Thyroid gland (tissue), 4 donors: ENCODE measurements at regions not wholly inside any gene's neighbourhood (a gene's known extent, or its start where the extent isn't known, plus 50 kb on each side); places are given as distances from the start of the nearest gene placed in this dataset.

Experiments
- DNase-seq, 2 donors: peaks; one replicate each; pipeline ENCODE4 v3.0.0-alpha.2; 2019
- H3K27ac ChIP-seq, 3 donors: fragments of 200-600 bp; sonication (generic); 1 replicate in 2 of 3; 2 replicates in 1 of 3; pipeline ENCODE4 v1.5.1; 2016 to 2019; ENCODE audit warnings: mild to moderate bottlenecking in 1 of 3, moderate library complexity in 1 of 3
- H3K27me3 ChIP-seq: fragments of 200-600 bp; sonication (generic); one replicate; pipeline ENCODE4 v1.5.1; 2019
- H3K36me3 ChIP-seq, 2 donors: fragments of 200-600 bp; sonication (generic); one replicate each; pipeline ENCODE4 v1.5.1; 2016 to 2019
- H3K4me1 ChIP-seq, 2 donors: fragments of 200-600 bp; sonication (generic); one replicate each; pipeline ENCODE4 v1.5.1; 2017 to 2019
- H3K4me3 ChIP-seq, 3 donors: fragments of 200-600 bp; sonication (generic); replicated peaks in 1 of 3; 1 replicate in 2 of 3; 2 replicates in 1 of 3; pipeline ENCODE4 v1.5.1; 2016; ENCODE audit warnings: mild to moderate bottlenecking in 1 of 3
- H3K9me3 ChIP-seq: fragments of 200-600 bp; sonication (generic); one replicate; pipeline ENCODE4 v1.5.1; 2017
- CTCF ChIP-seq, 6 experiments: fragments of 200-600 bp in 3 of 6; fragments of 450-650 bp in 3 of 6; sonication (generic) in 3 of 6; IDR thresholded peaks; one replicate each; pipeline ENCODE4 v1.5.1; 2016 to 2019; ENCODE audit warnings: antibody characterized with exemption in 6 of 6, mild to moderate bottlenecking in 2 of 6, inconsistent platforms in 1 of 6, moderate library complexity in 1 of 6
- POLR2A ChIP-seq, 2 donors: fragments of 450-650 bp; IDR thresholded peaks; one replicate each; pipeline ENCODE4 v1.6.1; 2017; ENCODE audit warnings: antibody characterized with exemption in 2 of 2, mild to moderate bottlenecking in 2 of 2, moderate library complexity in 1 of 2
- WGBS, 2 donors: methylation state at CpG; one replicate each; pipeline ENCODE4 v1.1.5; 2017; 5-methylcytosine and 5-hydroxymethylcytosine counted together
- intact Hi-C: fragments of 100-400 bp; cut with DNase I; formaldehyde crosslinking; loops from one replicate; pipeline ENCODE4 v1.15.1; 2023

- no peaks in the 10 kb centered on the region for H3K36me3 ChIP-seq
- intact Hi-C loops, result no loop called here
- H3K4me3 ChIP-seq, result no peak overlapping the region
- DNase-seq, result no peak
- TF ChIP-seq POLR2A (IDR thresholded peaks at IDR 0.05) (no peak), CTCF (IDR thresholded peaks at IDR 0.05) (no peak)
- no peaks in the 10 kb centered on the region for H3K27me3 ChIP-seq
- no peaks in the 10 kb centered on the region for H3K9me3 ChIP-seq
- H3K27ac ChIP-seq, result peak overlapping the region in 1 of 3 donors; percentile 44
- H3K4me1 ChIP-seq, result peaks cover 34 to 35% of the 10 kb centered on the region in 2 donors
- WGBS, 2 donors, result 65 to 68% methylated on average over 10 of the region's 10 CpGs
Observed at GRCh38 chr15:62785881-62786828, 256.4 kb upstream of the TPM1 start.

GRCh38 chr15:62787401-62787800 is 255.1 kb upstream of the TPM1 start:
- TF ChIP-seq POLR2A (IDR thresholded peaks at IDR 0.05) (no peak), CTCF (IDR thresholded peaks at IDR 0.05) (no peak)
- no peaks in the 10 kb centered on the region for H3K27me3 ChIP-seq
- H3K27ac ChIP-seq, result no peak overlapping the region
- intact Hi-C loops, result no loop called here
- no peak overlapping the region for H3K4me3 ChIP-seq
- no peaks in the 10 kb centered on the region for H3K36me3 ChIP-seq
- no peak for DNase-seq
- H3K9me3 ChIP-seq, result no peaks in the 10 kb centered on the region
- WGBS, 2 donors, result 96 to 98% methylated on average over 7 of the region's 7 CpGs
- H3K4me1 ChIP-seq, result peaks cover 32 to 34% of the 10 kb centered on the region in 2 donors

GRCh38 chr15:62788224-62788623 is 254.3 kb upstream of the TPM1 start:
- Histone ChIP-seq H3K4me3 (no peak overlapping the region), H3K36me3 (no peaks in the 10 kb centered on the region), H3K9me3 (no peaks in the 10 kb centered on the region), H3K4me1 (peaks cover 32 to 34% of the 10 kb centered on the region in 2 donors), H3K27ac (peak overlapping the region in 1 of 3 donors; percentile 40), H3K27me3 (no peaks in the 10 kb centered on the region)
- intact Hi-C loops, result no loop called here
- 95 to 98% methylated on average over 6 of the region's 6 CpGs for WGBS, 2 donors
- DNase-seq, result no peak
- TF ChIP-seq POLR2A (IDR thresholded peaks at IDR 0.05) (no peak), CTCF (IDR thresholded peaks at IDR 0.05) (no peak)

- Histone ChIP-seq H3K27ac (peak overlapping the region in 1 of 3 donors; percentile 83), H3K27me3 (no peaks in the 10 kb centered on the region), H3K4me3 (no peak overlapping the region), H3K9me3 (no peaks in the 10 kb centered on the region), H3K36me3 (no peaks in the 10 kb centered on the region), H3K4me1 (peaks cover 23 to 29% of the 10 kb centered on the region in 2 donors)
- intact Hi-C loops, result no loop called here
- DNase-seq, result no peak
- no peak for TF ChIP-seq POLR2A (IDR thresholded peaks at IDR 0.05)
- TF ChIP-seq CTCF (IDR thresholded peaks at IDR 0.05), result no peak
- WGBS, 2 donors, result 96 to 98% methylated on average over 4 of the region's 4 CpGs
Observed at GRCh38 chr15:62790546-62790945, 252.0 kb upstream of the TPM1 start.

- Histone ChIP-seq H3K4me1 (peaks cover 13 to 29% of the 10 kb centered on the region in 2 donors), H3K27me3 (no peaks in the 10 kb centered on the region), H3K9me3 (no peaks in the 10 kb centered on the region), H3K27ac (peak overlapping the region; percentile 78 to 91 (median 83)), H3K36me3 (no peaks in the 10 kb centered on the region), H3K4me3 (no peak overlapping the region)
- intact Hi-C loops, result no loop called here
- TF ChIP-seq POLR2A (IDR thresholded peaks at IDR 0.05), result peak in 1 of 2 donors; percentile 47
- no peak for TF ChIP-seq CTCF (IDR thresholded peaks at IDR 0.05)
- WGBS, 2 donors, result 35 to 39% methylated on average over 5 of the region's 5 CpGs
- DNase-seq, result peak; percentile 76 to 77
Observed at GRCh38 chr15:62791694-62792093, 250.9 kb upstream of the TPM1 start.
